OCI-LY1 (cell line): ENCODE measurements at regions not wholly inside any gene's neighbourhood (a gene's known extent, or its start where the extent isn't known, plus 50 kb on each side); places are given as distances from the start of the nearest gene placed in this dataset.

Source experiments
- CTCF ChIP-seq: fragments of 200-600 bp; sonication (generic), shearing (Covaris generic); IDR thresholded peaks from 2 replicates; pipeline ENCODE4 v1.5.1; 2017; ENCODE audit warnings: mild to moderate bottlenecking, antibody characterized with exemption, low read length, moderate library complexity, mixed read lengths
- EZH2 ChIP-seq: fragments of 200-600 bp; sonication (generic), shearing (Covaris generic); IDR thresholded peaks from 2 replicates; pipeline ENCODE4 v1.8.0; 2017; ENCODE audit warnings: borderline replicate concordance, mixed run types, mild to moderate bottlenecking, antibody characterized with exemption, low read length, moderate library complexity, mixed read lengths

GRCh38 chr1:229031061-229031460 is 239.8 kb upstream of the RAB4A start:
- TF ChIP-seq CTCF (no peak), EZH2 (no peak)
